Activated T-helper 17 cell treated with anti-CD3 and anti-CD28 coated beads, Interleukin-2, amount 50 U/mL, for 72 hours (primary cell): ENCODE measurements at regions not wholly inside any gene's neighbourhood (a gene's known extent, or its start where the extent isn't known, plus 50 kb on each side); places are given as distances from the start of the nearest gene placed in this dataset.
"Not testable (repeated sequence)": the region's sequence is repeated elsewhere in the genome, so short reads cannot be mapped to it uniquely, and the experiment has no call there.

Experiments
- ATAC-seq: fragments of 150-1000 bp; cut with Tn5 transposase; replicated peaks from 2 replicates; pipeline ENCODE4 v1.10.0; 2021; ENCODE audit warnings: mild to moderate bottlenecking, moderate library complexity
- H3K27ac Mint-ChIP-seq: one replicate; pipeline ENCODE4 v1.8.0; 2022; ENCODE audit warnings: mixed read lengths
- H3K27me3 Mint-ChIP-seq: one replicate; pipeline ENCODE4 v1.8.0; 2022; ENCODE audit warnings: mixed read lengths
- H3K36me3 Mint-ChIP-seq: one replicate; pipeline ENCODE4 v1.8.0; 2022; ENCODE audit warnings: low read depth, mild to moderate bottlenecking, mixed read lengths
- H3K4me1 Mint-ChIP-seq: one replicate; pipeline ENCODE4 v1.8.0; 2022; ENCODE audit warnings: mixed read lengths
- H3K4me3 Mint-ChIP-seq: one replicate; pipeline ENCODE4 v1.8.0; 2022; ENCODE audit warnings: mild to moderate bottlenecking, mixed read lengths
- H3K9me3 Mint-ChIP-seq: one replicate; pipeline ENCODE4 v1.8.0; 2022; ENCODE audit warnings: mixed read lengths

GRCh38 chr14:71770431-71770830, 161.8 kb upstream of the RGS6 start:
- Mint-ChIP-seq H3K9me3 (peaks cover 4% of the 10 kb centered on the region), H3K4me3 (no peak overlapping the region), H3K27me3 (peaks cover 20% of the 10 kb centered on the region), H3K27ac (no peak overlapping the region), H3K36me3 (no peaks in the 10 kb centered on the region), H3K4me1 (no peaks in the 10 kb centered on the region)
- no peak for ATAC-seq

DNA sequence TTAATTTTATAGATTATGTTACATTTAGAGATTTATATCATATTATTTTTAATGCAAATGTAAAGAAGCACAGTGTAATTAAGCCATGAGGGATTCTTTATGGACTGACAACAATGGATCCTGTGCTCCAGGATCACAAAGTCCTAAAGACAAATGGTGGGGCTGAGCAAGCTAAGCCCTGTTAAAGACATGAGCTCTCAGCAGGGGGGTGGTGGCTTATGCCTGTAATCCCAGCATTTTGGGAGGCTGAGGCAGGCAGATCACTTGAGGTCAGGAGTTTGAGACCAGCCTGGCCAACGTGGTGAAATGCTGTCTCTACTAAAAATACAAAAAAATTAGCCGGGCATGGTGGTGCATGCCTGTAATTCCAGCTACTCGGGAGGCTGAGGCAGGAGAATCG, 160.8 kb upstream of the RGS6 start:
- H3K36me3 Mint-ChIP-seq = not testable (repeated sequence)

GRCh38 chr14:71771996-71772395, 160.2 kb upstream of the RGS6 start:
- not testable (repeated sequence) for H3K4me1 Mint-ChIP-seq, H3K9me3 Mint-ChIP-seq, H3K36me3 Mint-ChIP-seq, H3K27ac Mint-ChIP-seq, H3K4me3 Mint-ChIP-seq, ATAC-seq
- H3K27me3 Mint-ChIP-seq = peaks cover 23% of the 10 kb centered on the region

More for the DNA sequence above, 160.8 kb upstream of the RGS6 start:
- not testable (repeated sequence) for H3K4me3 Mint-ChIP-seq, H3K9me3 Mint-ChIP-seq, ATAC-seq, H3K4me1 Mint-ChIP-seq, H3K27ac Mint-ChIP-seq
- peaks cover 19% of the 10 kb centered on the region for H3K27me3 Mint-ChIP-seq

GRCh38 chr14:71773898-71774481, 158.2 kb upstream of the RGS6 start:
- H3K4me3 Mint-ChIP-seq = no peak overlapping the region

DNA sequence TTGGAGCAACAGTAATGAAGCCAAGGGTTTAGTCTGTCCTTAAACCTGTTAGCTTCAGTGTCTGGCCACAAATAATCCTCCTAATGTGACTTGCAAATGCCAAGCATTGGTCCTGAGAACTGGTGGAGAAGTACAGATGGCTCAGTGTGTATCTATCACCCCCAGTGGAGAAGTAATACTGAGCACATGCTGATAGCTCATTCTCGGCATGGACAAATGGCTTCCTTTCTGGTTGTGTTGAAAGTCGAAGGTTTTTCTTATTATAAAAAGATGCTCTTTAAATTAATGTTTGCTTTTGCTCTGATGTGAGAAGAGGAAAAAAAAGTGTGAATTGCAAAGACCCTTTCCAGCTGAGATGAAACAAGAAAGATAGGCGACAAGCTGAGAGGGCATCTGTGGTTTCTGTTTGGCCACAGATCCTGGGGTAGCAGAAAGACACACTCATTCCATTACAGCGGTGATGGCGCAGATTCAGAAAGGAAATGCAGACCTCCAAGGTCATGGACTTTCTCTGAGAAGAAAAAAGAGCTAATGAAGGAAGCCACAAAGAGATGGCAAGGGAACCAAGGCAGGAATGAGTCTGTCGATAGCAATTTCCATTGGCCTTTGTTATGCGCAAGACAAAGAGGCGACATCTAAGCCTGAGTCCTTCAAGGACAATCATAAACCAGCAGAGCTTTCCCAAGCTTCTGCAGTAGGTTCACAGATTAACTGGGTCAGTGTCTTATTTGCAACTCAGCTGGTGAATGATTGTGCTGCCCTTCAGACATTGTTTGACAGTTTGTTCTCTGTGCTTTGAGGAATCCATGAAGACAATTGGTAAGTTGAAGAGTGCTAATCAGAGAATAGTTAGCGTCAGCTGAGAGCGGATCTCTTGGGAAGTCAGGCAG, 155.5 kb upstream of the RGS6 start:
- H3K27ac Mint-ChIP-seq = no peak overlapping the region
- peaks cover 41% of the 10 kb centered on the region for H3K27me3 Mint-ChIP-seq
- H3K4me3 Mint-ChIP-seq = peak overlapping the region; percentile 1
- H3K4me1 Mint-ChIP-seq = peaks cover 11% of the 10 kb centered on the region
- H3K9me3 Mint-ChIP-seq = peaks cover 4% of the 10 kb centered on the region
- ATAC-seq = peak; percentile 85
- no peaks in the 10 kb centered on the region for H3K36me3 Mint-ChIP-seq

More at GRCh38 chr14:71773898-71774481, 158.2 kb upstream of the RGS6 start:
- no peak for ATAC-seq
- H3K9me3 Mint-ChIP-seq = peaks cover 4% of the 10 kb centered on the region
- H3K4me1 Mint-ChIP-seq = peaks cover 11% of the 10 kb centered on the region
- H3K36me3 Mint-ChIP-seq = no peaks in the 10 kb centered on the region
- peaks cover 30% of the 10 kb centered on the region for H3K27me3 Mint-ChIP-seq
- no peak overlapping the region for H3K27ac Mint-ChIP-seq

- Mint-ChIP-seq H3K4me1 (peaks cover 11% of the 10 kb centered on the region), H3K9me3 (peaks cover 4% of the 10 kb centered on the region), H3K36me3 (no peaks in the 10 kb centered on the region), H3K4me3 (no peak overlapping the region), H3K27ac (no peak overlapping the region), H3K27me3 (peaks cover 35% of the 10 kb centered on the region)
- no peak for ATAC-seq
Observed at GRCh38 chr14:71780075-71780474, 152.2 kb upstream of the RGS6 start.

GRCh38 chr14:71780822-71781221, 151.4 kb upstream of the RGS6 start:
- Mint-ChIP-seq H3K4me3 (no peak overlapping the region), H3K27ac (no peak overlapping the region), H3K9me3 (peaks cover 4% of the 10 kb centered on the region), H3K36me3 (no peaks in the 10 kb centered on the region), H3K4me1 (peaks cover 11% of the 10 kb centered on the region), H3K27me3 (peaks cover 29% of the 10 kb centered on the region)
- ATAC-seq = no peak

GRCh38 chr14:71783088-71783487, 149.1 kb upstream of the RGS6 start:
- Mint-ChIP-seq H3K9me3 (peaks cover 4% of the 10 kb centered on the region), H3K36me3 (no peaks in the 10 kb centered on the region), H3K4me3 (no peak overlapping the region), H3K4me1 (no peaks in the 10 kb centered on the region), H3K27ac (no peak overlapping the region), H3K27me3 (peaks cover 19% of the 10 kb centered on the region)
- ATAC-seq = no peak

- Mint-ChIP-seq H3K36me3 (no peaks in the 10 kb centered on the region), H3K27ac (no peak overlapping the region)
- no peak for ATAC-seq
Observed at GRCh38 chr14:71783786-71784185, 148.4 kb upstream of the RGS6 start.

DNA sequence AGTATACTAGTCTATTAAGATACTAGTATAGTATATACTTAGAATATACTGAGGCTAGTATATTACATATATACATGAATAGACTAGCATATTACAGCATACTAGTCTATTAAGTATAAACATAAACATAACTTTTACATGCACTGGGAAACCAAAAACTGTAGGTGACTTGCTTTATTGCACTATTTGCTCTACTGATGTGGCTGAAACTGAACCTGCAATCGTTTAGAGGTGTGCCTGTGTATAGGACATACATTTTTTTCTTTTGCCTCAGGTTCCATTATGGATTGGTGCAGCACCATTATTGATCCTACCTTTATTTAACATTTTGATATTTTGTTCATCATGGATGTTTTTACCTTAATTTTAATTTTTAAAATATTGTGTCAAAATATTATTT, 143.2 kb upstream of the RGS6 start:
- Mint-ChIP-seq H3K4me3 (no peak overlapping the region), H3K27me3 (no peaks in the 10 kb centered on the region), H3K36me3 (no peaks in the 10 kb centered on the region), H3K9me3 (no peaks in the 10 kb centered on the region), H3K4me1 (no peaks in the 10 kb centered on the region), H3K27ac (no peak overlapping the region)
- no peak for ATAC-seq

More at GRCh38 chr14:71783786-71784185, 148.4 kb upstream of the RGS6 start:
- peaks cover 4% of the 10 kb centered on the region for H3K9me3 Mint-ChIP-seq
- peaks cover 19% of the 10 kb centered on the region for H3K27me3 Mint-ChIP-seq
- no peak overlapping the region for H3K4me3 Mint-ChIP-seq
- H3K4me1 Mint-ChIP-seq = no peaks in the 10 kb centered on the region

DNA sequence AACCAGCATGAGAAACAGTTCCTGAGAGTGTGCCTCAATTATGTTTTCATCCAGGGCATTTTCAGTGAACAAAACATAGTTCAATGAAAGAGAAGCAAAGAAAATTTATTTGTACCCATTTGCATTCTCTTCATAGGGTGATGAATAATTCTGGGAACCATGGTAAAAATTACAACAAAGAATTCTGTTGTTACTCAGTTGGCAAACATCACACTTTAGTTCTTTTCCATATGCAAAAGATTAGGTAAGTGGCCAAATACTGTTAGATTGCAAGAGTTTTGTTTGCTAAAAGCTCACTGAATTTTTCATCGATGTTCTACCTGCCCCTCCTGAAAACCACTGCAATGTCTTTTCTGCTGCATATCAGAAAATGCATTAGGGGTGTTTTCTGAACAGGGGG, 132.4 kb upstream of the RGS6 start:
- Mint-ChIP-seq H3K4me3 (no peak overlapping the region), H3K36me3 (no peaks in the 10 kb centered on the region)

GRCh38 chr14:71800878-71801277, 131.4 kb upstream of the RGS6 start:
- no peaks in the 10 kb centered on the region for H3K4me1 Mint-ChIP-seq
- H3K4me3 Mint-ChIP-seq = no peak overlapping the region
- no peaks in the 10 kb centered on the region for H3K9me3 Mint-ChIP-seq
- peaks cover 33% of the 10 kb centered on the region for H3K27me3 Mint-ChIP-seq
- H3K36me3 Mint-ChIP-seq = no peaks in the 10 kb centered on the region
- no peak for ATAC-seq
- H3K27ac Mint-ChIP-seq = no peak overlapping the region

More for the DNA sequence above, 132.4 kb upstream of the RGS6 start:
- Mint-ChIP-seq H3K27me3 (peaks cover 36% of the 10 kb centered on the region), H3K9me3 (no peaks in the 10 kb centered on the region), H3K27ac (no peak overlapping the region), H3K4me1 (no peaks in the 10 kb centered on the region)
- no peak for ATAC-seq

DNA sequence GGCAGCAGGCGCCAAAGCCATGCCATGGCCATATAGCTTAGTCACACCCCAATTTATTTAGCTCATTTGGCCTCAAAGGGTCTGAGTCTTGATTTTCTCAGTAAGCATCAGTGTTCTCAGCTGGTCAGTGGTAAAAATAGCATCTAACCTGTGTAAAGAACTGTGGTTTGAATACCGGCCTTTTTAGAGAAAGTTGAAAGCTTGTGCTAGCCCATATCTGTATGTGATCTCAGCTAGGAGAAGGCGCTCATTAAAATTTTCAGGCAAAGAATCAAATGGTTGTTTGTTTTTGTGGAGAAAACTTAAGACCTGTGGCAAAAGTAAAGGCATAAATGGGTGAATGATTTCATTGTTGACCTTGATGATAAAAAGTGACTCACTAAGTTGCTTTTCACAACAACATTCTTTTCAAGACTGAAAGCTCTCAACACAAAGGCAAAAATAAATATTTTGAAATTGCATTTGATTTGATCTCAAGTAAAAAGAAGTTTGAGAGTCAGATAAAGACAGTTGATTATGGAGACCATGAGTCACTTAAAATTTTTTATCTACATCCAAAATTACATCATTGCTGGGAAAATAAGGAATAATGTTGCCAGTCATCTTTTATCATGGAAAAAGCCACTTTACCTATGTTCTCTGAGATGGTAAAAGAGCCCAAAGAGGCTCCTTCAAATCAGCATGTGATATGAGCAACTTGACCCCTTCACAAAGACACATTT, 128.5 kb upstream of the RGS6 start:
- Mint-ChIP-seq H3K27me3 (peaks cover 35% of the 10 kb centered on the region), H3K4me1 (no peaks in the 10 kb centered on the region), H3K27ac (no peak overlapping the region), H3K36me3 (no peaks in the 10 kb centered on the region), H3K4me3 (no peak overlapping the region), H3K9me3 (no peaks in the 10 kb centered on the region)
- ATAC-seq = no peak

GRCh38 chr14:71804992-71805391, 127.2 kb upstream of the RGS6 start:
- Mint-ChIP-seq H3K4me3 (no peak overlapping the region), H3K27ac (no peak overlapping the region), H3K36me3 (no peaks in the 10 kb centered on the region), H3K4me1 (no peaks in the 10 kb centered on the region), H3K9me3 (no peaks in the 10 kb centered on the region), H3K27me3 (peaks cover 34% of the 10 kb centered on the region)
- ATAC-seq = no peak

- peaks cover 27% of the 10 kb centered on the region for H3K27me3 Mint-ChIP-seq
- not testable (repeated sequence) for H3K27ac Mint-ChIP-seq, H3K9me3 Mint-ChIP-seq, ATAC-seq, H3K4me3 Mint-ChIP-seq, H3K36me3 Mint-ChIP-seq, H3K4me1 Mint-ChIP-seq
Observed at GRCh38 chr14:71807049-71807448, 125.2 kb upstream of the RGS6 start.
